ENCODE measurements at regions not wholly inside any gene's neighbourhood (a gene's known extent, or its start where the extent isn't known, plus 50 kb on each side); places are given as distances from the start of the nearest gene placed in this dataset.

DNA sequence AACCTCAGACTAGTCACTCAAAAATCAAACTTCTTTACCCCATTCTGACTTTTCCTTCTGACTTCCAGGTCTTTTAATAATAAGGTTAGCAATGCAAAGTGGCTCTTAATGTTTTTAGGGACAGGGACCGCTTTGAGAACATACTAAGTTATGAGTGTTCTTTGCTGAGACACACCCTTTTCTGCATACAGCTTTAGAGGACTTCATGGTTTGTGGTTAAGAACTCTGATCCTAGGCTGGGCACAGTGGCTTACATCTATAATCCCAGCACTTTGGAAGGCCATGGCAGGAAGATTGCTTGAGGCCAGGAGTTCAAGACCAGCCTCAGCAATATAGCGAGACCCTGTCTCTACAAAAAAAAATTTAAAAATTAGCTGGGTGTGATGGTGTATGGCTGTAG is 85.8 kb upstream of the CACNA2D3 start:
- DNase-seq (no peak), ATAC-seq (no peak)
- intact Hi-C loops (cut with DNase I, micrococcal nuclease) = no loop called here
- Histone ChIP-seq H3K36me3 (ENCODE audit: low read depth) (no peaks in the 10 kb centered on the region), H3K4me3 (no peak overlapping the region), H3K9me3 (no peaks in the 10 kb centered on the region), H3K4me1 (ENCODE audit: low read depth) (no peaks in the 10 kb centered on the region)
- no peak for TF ChIP-seq CTCF (IDR thresholded peaks at IDR 0.05)

DNA sequence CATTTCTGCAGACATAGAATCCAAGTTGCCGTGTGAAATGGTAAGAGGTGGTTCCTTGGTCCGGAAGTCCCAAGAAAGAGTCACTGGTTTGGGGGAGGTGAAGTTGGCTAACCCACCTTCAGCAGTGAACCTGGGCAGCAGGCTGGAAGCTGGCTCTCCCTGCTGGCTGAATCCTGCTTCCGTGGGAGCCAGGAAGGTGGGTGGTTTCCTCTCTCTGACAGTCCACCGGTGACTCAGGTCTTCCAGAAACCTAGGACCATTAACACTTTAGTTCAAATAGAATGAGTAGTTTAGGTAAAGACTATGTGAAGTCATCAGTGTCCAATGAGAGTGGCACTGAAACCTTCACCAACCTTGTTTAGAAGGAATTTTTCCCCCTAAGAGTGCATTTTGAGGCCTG is 87.4 kb upstream of the CACNA2D3 start:
- no peak overlapping the region for H3K4me3 ChIP-seq
- ATAC-seq = no peak
- TF ChIP-seq CTCF (IDR thresholded peaks at IDR 0.05) = no peak
- no peaks in the 10 kb centered on the region for H3K36me3 ChIP-seq (ENCODE audit: low read depth)
- DNase-seq = no peak
- intact Hi-C loops (cut with DNase I, micrococcal nuclease) = no loop called here
- H3K9me3 ChIP-seq = no peaks in the 10 kb centered on the region
- no peaks in the 10 kb centered on the region for H3K4me1 ChIP-seq (ENCODE audit: low read depth)

GRCh38 chr3:54033761-54034160 is 88.6 kb upstream of the CACNA2D3 start:
- DNase-seq (no peak), ATAC-seq (no peak)
- no peaks in the 10 kb centered on the region for H3K4me1 ChIP-seq (ENCODE audit: low read depth)
- no peak overlapping the region for H3K4me3 ChIP-seq
- no peaks in the 10 kb centered on the region for H3K9me3 ChIP-seq
- no peaks in the 10 kb centered on the region for H3K36me3 ChIP-seq (ENCODE audit: low read depth)
- intact Hi-C loops (cut with DNase I, micrococcal nuclease) = no loop called here
- TF ChIP-seq CTCF (IDR thresholded peaks at IDR 0.05) = no peak

- ATAC-seq = no peak
- Histone ChIP-seq H3K36me3 (ENCODE audit: low read depth) (no peaks in the 10 kb centered on the region), H3K4me3 (no peak overlapping the region), H3K4me1 (ENCODE audit: low read depth) (no peaks in the 10 kb centered on the region), H3K9me3 (no peaks in the 10 kb centered on the region)
- intact Hi-C loops (cut with DNase I, micrococcal nuclease) = no loop called here
- no peak for TF ChIP-seq CTCF (IDR thresholded peaks at IDR 0.05)
- no peak for DNase-seq
These were observed 89.8 kb upstream of the CACNA2D3 start for GRCh38 chr3:54032598-54032997.

DNA sequence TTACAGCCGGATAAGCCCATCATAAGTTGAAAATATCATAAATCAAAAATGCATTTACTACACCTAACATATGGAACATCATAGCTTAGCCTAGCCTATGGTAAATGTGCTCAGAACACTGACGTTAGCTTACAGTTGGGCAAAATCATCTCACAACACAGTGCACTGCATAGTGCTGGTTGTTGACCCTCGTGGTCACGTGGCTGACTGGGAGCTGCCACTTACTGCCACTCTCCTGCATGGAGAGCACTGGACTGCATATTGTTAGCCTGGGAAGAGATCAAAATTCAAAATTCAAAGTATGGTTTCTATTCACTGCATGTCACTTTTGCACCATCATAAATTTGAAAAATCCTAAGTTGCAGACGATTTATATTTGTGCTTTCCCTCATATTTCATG is 94.0 kb upstream of the CACNA2D3 start:
- H3K4me3 ChIP-seq = no peak overlapping the region
- no peaks in the 10 kb centered on the region for H3K36me3 ChIP-seq (ENCODE audit: low read depth)
- DNase-seq (no peak), ATAC-seq (no peak)
- no peak for TF ChIP-seq CTCF (IDR thresholded peaks at IDR 0.05)
- H3K9me3 ChIP-seq = no peaks in the 10 kb centered on the region
- intact Hi-C loops (cut with DNase I, micrococcal nuclease) = no loop called here
- H3K4me1 ChIP-seq (ENCODE audit: low read depth) = no peaks in the 10 kb centered on the region

GRCh38 chr3:54026543-54026942 is 95.8 kb upstream of the CACNA2D3 start:
- Histone ChIP-seq H3K4me1 (ENCODE audit: low read depth) (no peaks in the 10 kb centered on the region), H3K36me3 (ENCODE audit: low read depth) (no peaks in the 10 kb centered on the region), H3K9me3 (no peaks in the 10 kb centered on the region), H3K4me3 (no peak overlapping the region)
- no peak for DNase-seq
- intact Hi-C loops (cut with DNase I, micrococcal nuclease) = no loop called here
- ATAC-seq = no peak
- no peak for TF ChIP-seq CTCF (IDR thresholded peaks at IDR 0.05)

Data from mucosa of descending colon (tissue), 3 donors.